CD14-positive monocyte (primary cell): ENCODE measurements at regions not wholly inside any gene's neighbourhood (a gene's known extent, or its start where the extent isn't known, plus 50 kb on each side); places are given as distances from the start of the nearest gene placed in this dataset.

ENCODE experiments used
- DNase-seq, 3 donors: peaks; one replicate each; pipeline ENCODE4 v3.0.0-alpha.2; 2011 to 2022
- H2AFZ ChIP-seq: 2 replicates; pipeline ENCODE4 v1.6.0; 2012; ENCODE audit warnings: mild to moderate bottlenecking, low read depth, low read length, inconsistent platforms; ENCODE audit not compliant: insufficient read depth, poor library complexity, severe bottlenecking
- H3K27ac ChIP-seq, 2 donors: 1 replicate in 1 of 2; 2 replicates in 1 of 2; pipeline ENCODE4 v1.5.1; 2012 to 2013; ENCODE audit warnings: low read length in 2 of 2, control low read depth in 1 of 2, inconsistent platforms in 1 of 2, low read depth in 1 of 2, mild to moderate bottlenecking in 1 of 2
- H3K27me3 ChIP-seq, 2 donors: one replicate each; pipeline versions ENCODE4 v1.6.0 to v1.6.1; 2011 to 2013; ENCODE audit warnings: low read length in 2 of 2; ENCODE audit not compliant: control insufficient read depth in 2 of 2, insufficient read depth in 2 of 2
- H3K36me3 ChIP-seq, 2 donors: replicated peaks in 1 of 2; 1 replicate in 1 of 2; 2 replicates in 1 of 2; pipeline versions ENCODE4 v1.5.1 to v1.6.1; 2012 to 2013; ENCODE audit warnings: low read length in 2 of 2, control low read depth in 1 of 2, inconsistent platforms in 1 of 2, mild to moderate bottlenecking in 1 of 2; ENCODE audit not compliant: insufficient read depth in 2 of 2, control insufficient read depth in 1 of 2
- H3K4me1 ChIP-seq, 2 donors: 1 replicate in 1 of 2; 2 replicates in 1 of 2; pipeline versions ENCODE4 v1.5.1 to v1.6.1; 2012 to 2013; ENCODE audit warnings: low read length in 2 of 2, control low read depth in 1 of 2, inconsistent platforms in 1 of 2, mild to moderate bottlenecking in 1 of 2, moderate library complexity in 1 of 2; ENCODE audit not compliant: insufficient read depth in 2 of 2, control insufficient read depth in 1 of 2
- H3K4me2 ChIP-seq: replicated peaks from 2 replicates; pipeline ENCODE3; 2012; ENCODE audit warnings: low read length, moderate library complexity, mild to moderate bottlenecking; ENCODE audit not compliant: poor library complexity, severe bottlenecking; ENCODE audit errors: extremely low read depth
- H3K4me3 ChIP-seq, 3 experiments: fragments of 200-600 bp in 1 of 3; sonication (generic) in 1 of 3; replicated peaks in 1 of 3; 1 replicate in 2 of 3; 2 replicates in 1 of 3; pipeline ENCODE4 v1.5.1; 2011 to 2013; ENCODE audit warnings: low read length in 3 of 3, mild to moderate bottlenecking in 3 of 3, control low read depth in 2 of 3, low read depth in 2 of 3, inconsistent platforms in 1 of 3, moderate library complexity in 1 of 3
- H3K79me2 ChIP-seq: 2 replicates; pipeline ENCODE4 v1.6.0; 2012; ENCODE audit warnings: mild to moderate bottlenecking, control low read depth, inconsistent platforms, low read length, moderate library complexity; ENCODE audit not compliant: insufficient read depth
- H3K9ac ChIP-seq: 2 replicates; pipeline ENCODE4 v1.6.0; 2017; ENCODE audit warnings: low read length, mild to moderate bottlenecking; ENCODE audit not compliant: insufficient read depth, poor library complexity, severe bottlenecking
- H3K9me3 ChIP-seq, 2 donors: replicated peaks in 1 of 2; 1 replicate in 1 of 2; 2 replicates in 1 of 2; pipeline versions ENCODE4 v1.5.1 to v1.6.1; 2012 to 2013; ENCODE audit warnings: low read length in 2 of 2, control low read depth in 1 of 2; ENCODE audit not compliant: control insufficient read depth in 1 of 2, insufficient read depth in 1 of 2
- H4K20me1 ChIP-seq: 2 replicates; pipeline ENCODE4 v1.6.0; 2012; ENCODE audit warnings: mild to moderate bottlenecking, low read length, control low read depth, moderate library complexity; ENCODE audit not compliant: insufficient read depth
- H3K27ac Mint-ChIP-seq, 7 donors: one replicate each; pipeline ENCODE4 v1.8.0; 2020; ENCODE audit warnings: mild to moderate bottlenecking in 7 of 7, mixed read lengths in 7 of 7, moderate library complexity in 6 of 7, inconsistent platforms in 2 of 7
- H3K27me3 Mint-ChIP-seq, 3 donors: one replicate each; pipeline ENCODE4 v1.8.0; 2021 to 2022; ENCODE audit warnings: low read depth in 3 of 3, mild to moderate bottlenecking in 3 of 3, mixed read lengths in 3 of 3, moderate library complexity in 3 of 3, inconsistent platforms in 1 of 3
- H3K36me3 Mint-ChIP-seq, 2 donors: one replicate each; pipeline ENCODE4 v1.8.0; 2020; ENCODE audit warnings: mixed read lengths in 2 of 2, inconsistent platforms in 1 of 2, mild to moderate bottlenecking in 1 of 2
- H3K4me1 Mint-ChIP-seq: one replicate; pipeline ENCODE4 v1.8.0; 2020; ENCODE audit warnings: mild to moderate bottlenecking, mixed read lengths
- H3K4me3 Mint-ChIP-seq, 2 donors: one replicate each; pipeline ENCODE4 v1.8.0; 2020; ENCODE audit warnings: mild to moderate bottlenecking in 2 of 2, mixed read lengths in 2 of 2, moderate library complexity in 1 of 2
- H3K9me3 Mint-ChIP-seq, 7 donors: one replicate each; pipeline ENCODE4 v1.8.0; 2020 to 2022; ENCODE audit warnings: mixed read lengths in 7 of 7, mild to moderate bottlenecking in 6 of 7, moderate library complexity in 6 of 7, inconsistent platforms in 2 of 7
- CTCF ChIP-seq: fragments of 200-600 bp; IDR thresholded peaks from one replicate; pipeline ENCODE4 v1.8.0; 2022; ENCODE audit warnings: antibody characterized with exemption, mild to moderate bottlenecking
- WGBS: methylation state at CpG from one replicate; pipeline ENCODE4 v1.1.5; 2013; ENCODE audit warnings: missing lambda C conversion rate; ENCODE audit not compliant: insufficient coverage; 5-methylcytosine and 5-hydroxymethylcytosine counted together
- intact Hi-C, 2 donors: fragments of 100-400 bp; cut with micrococcal nuclease; formaldehyde crosslinking; loops; one replicate each; pipeline versions ENCODE4 v1.15.0 to v1.15.1; 2023

DNA sequence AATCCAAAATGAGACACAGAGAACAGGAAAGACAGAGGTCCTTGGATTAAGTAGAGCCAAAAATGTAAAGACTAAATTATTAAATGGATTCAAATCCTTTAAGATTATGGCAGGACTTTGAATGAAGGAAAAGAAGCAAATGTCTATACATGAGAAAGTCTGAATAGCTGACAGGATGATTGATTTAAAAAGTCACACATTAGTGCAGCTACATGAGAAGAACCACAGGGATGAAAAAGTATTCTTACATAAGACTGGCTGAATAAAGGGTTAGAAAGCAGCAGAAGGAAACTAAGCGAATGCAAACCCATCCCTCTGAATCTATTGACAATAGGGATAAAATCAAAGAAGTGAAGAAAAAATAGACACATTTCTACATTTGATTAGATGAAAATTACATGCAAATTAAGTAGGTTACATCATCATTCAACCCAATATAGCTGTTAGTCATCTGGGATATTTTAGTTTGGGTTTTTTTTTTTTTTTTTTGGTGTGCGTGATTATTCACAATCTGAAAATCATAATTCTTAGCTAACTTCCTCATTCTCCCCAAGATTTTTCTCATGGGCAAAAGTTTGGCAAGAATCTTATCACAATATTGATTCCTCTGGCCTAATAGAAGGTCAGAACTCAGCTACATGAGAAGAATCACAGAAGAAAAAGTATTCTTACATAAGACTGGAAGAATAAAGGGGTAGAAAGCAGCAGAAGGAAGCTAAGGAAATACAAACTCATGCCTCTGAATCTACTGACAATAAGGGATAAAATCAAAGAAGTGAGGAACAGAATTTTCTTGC is 845.4 kb downstream of the HACE1 start:
- Mint-ChIP-seq H3K9me3 (peaks cover 0 to 2% (median 0%) of the 10 kb centered on the region in 7 donors), H3K27me3 (peaks cover 0 to 2% (median 0%) of the 10 kb centered on the region in 3 donors), H3K36me3 (no peaks in the 10 kb centered on the region), H3K27ac (no peak overlapping the region), H3K4me3 (no peak overlapping the region), H3K4me1 (no peaks in the 10 kb centered on the region)
- H3K9me3 ChIP-seq = no peaks in the 10 kb centered on the region
- TF ChIP-seq CTCF = no peak
- WGBS = no CpG with 5 or more reads among the region's 2 CpGs
- no peak overlapping the region for H3K27ac ChIP-seq
- H3K4me1 ChIP-seq = no peaks in the 10 kb centered on the region
- no peaks in the 10 kb centered on the region for H4K20me1 ChIP-seq
- no peaks in the 10 kb centered on the region for H3K36me3 ChIP-seq
- no peak overlapping the region for H3K4me3 ChIP-seq
- intact Hi-C loops = no loop called here
- H3K4me2 ChIP-seq = no peak overlapping the region
- DNase-seq = no peak
- no peak overlapping the region for H3K9ac ChIP-seq
- no peaks in the 10 kb centered on the region for H3K27me3 ChIP-seq
- no peaks in the 10 kb centered on the region for H3K79me2 ChIP-seq
- no peak overlapping the region for H2AFZ ChIP-seq

GRCh38 chr6:104013312-104013971 is 846.3 kb downstream of the HACE1 start:
- Histone ChIP-seq H2AFZ (no peak overlapping the region), H3K4me1 (no peaks in the 10 kb centered on the region), H4K20me1 (no peaks in the 10 kb centered on the region), H3K9ac (no peak overlapping the region), H3K36me3 (no peaks in the 10 kb centered on the region), H3K79me2 (no peaks in the 10 kb centered on the region), H3K9me3 (no peaks in the 10 kb centered on the region), H3K27ac (no peak overlapping the region), H3K27me3 (no peaks in the 10 kb centered on the region), H3K4me2 (no peak overlapping the region), H3K4me3 (no peak overlapping the region)
- 86% methylated on average over 2 of the region's 2 CpGs for WGBS
- Mint-ChIP-seq H3K9me3 (no peaks in the 10 kb centered on the region), H3K36me3 (no peaks in the 10 kb centered on the region), H3K4me3 (no peak overlapping the region), H3K27ac (no peak overlapping the region), H3K27me3 (peaks cover 0 to 2% (median 0%) of the 10 kb centered on the region in 3 donors), H3K4me1 (no peaks in the 10 kb centered on the region)
- TF ChIP-seq CTCF = no peak
- intact Hi-C loops = no loop called here
- no peak for DNase-seq
